HEK293 (cell line): ENCODE measurements at regions not wholly inside any gene's neighbourhood (a gene's known extent, or its start where the extent isn't known, plus 50 kb on each side); places are given as distances from the start of the nearest gene placed in this dataset.

Experiments used
- CTCF ChIA-PET: fragments of 350-600 bp; formaldehyde crosslinking; extraction: SDS; loops from one replicate; lab custom pipeline; 2021; ENCODE audit warnings: antibody characterized with exemption; lab: Yijun Ruan, JAX
- POLR2A ChIA-PET: fragments of 300-600 bp; formaldehyde crosslinking; extraction: SDS; loops from one replicate; lab custom pipeline; 2020; ENCODE audit warnings: antibody characterized with exemption, inconsistent platforms; lab: Yijun Ruan, JAX
- H3K27ac ChIP-seq: fragments of 200-500 bp; sonication (Bioruptor generic); 2 replicates; pipeline ENCODE4 v1.5.1; 2014; ENCODE audit warnings: low read depth, low read length, control low read depth, inconsistent platforms; ENCODE audit errors: extremely low read depth
- H3K36me3 ChIP-seq, 2 experiments: fragments of 200-500 bp in 1 of 2; sonication (Bioruptor generic) in 1 of 2; 1 replicate in 1 of 2; 2 replicates in 1 of 2; pipeline ENCODE4 v1.5.1; 2014 to 2017; ENCODE audit warnings: inconsistent platforms in 2 of 2, low read length in 2 of 2; ENCODE audit not compliant: control insufficient read depth in 2 of 2, insufficient read depth in 1 of 2
- H3K4me1 ChIP-seq: fragments of 200-500 bp; sonication (Bioruptor generic); 2 replicates; pipeline ENCODE4 v1.5.1; 2014; ENCODE audit warnings: mild to moderate bottlenecking, low read length, inconsistent platforms; ENCODE audit not compliant: control insufficient read depth, insufficient read depth
- H3K4me3 ChIP-seq: 2 replicates; pipeline ENCODE4 v1.5.1; 2011; ENCODE audit warnings: low read depth, mild to moderate bottlenecking, control low read depth, low read length, moderate library complexity
- H3K9me3 ChIP-seq: fragments of 200-500 bp; sonication (Bioruptor generic); 2 replicates; pipeline ENCODE4 v1.5.1; 2014; ENCODE audit warnings: low read depth, low read length, inconsistent platforms; ENCODE audit not compliant: control insufficient read depth, insufficient read depth
- ATF2 ChIP-seq: fragments of 450-650 bp; formaldehyde crosslinking; IDR thresholded peaks from 2 replicates; pipeline ENCODE4 v1.5.1; 2016; ENCODE audit warnings: missing biosample characterization, missing genetic modification characterization, low read depth
- BCL11A ChIP-seq: fragments of 450-650 bp; formaldehyde crosslinking; IDR thresholded peaks from 2 replicates; pipeline ENCODE4 v1.5.1; 2016; ENCODE audit warnings: low read depth, missing biosample characterization, missing genetic modification characterization
- BCL6B ChIP-seq: fragments of 450-650 bp; formaldehyde crosslinking; IDR thresholded peaks from 2 replicates; pipeline ENCODE4 v1.5.1; 2017; ENCODE audit warnings: missing biosample characterization, missing genetic modification characterization
- KLF1 ChIP-seq: fragments of 450-650 bp; formaldehyde crosslinking; IDR thresholded peaks from 2 replicates; pipeline ENCODE4 v1.5.1; 2016; ENCODE audit warnings: missing biosample characterization, missing genetic modification characterization
- KLF16 ChIP-seq: fragments of 450-650 bp; formaldehyde crosslinking; IDR thresholded peaks from 2 replicates; pipeline ENCODE4 v1.5.1; 2017; ENCODE audit warnings: missing biosample characterization, missing genetic modification characterization
- PRDM4 ChIP-seq: fragments of 450-650 bp; formaldehyde crosslinking; IDR thresholded peaks from 2 replicates; pipeline ENCODE4 v1.5.1; 2017; ENCODE audit warnings: missing biosample characterization, missing genetic modification characterization
- REPIN1 ChIP-seq: fragments of 450-650 bp; formaldehyde crosslinking; IDR thresholded peaks from 2 replicates; pipeline ENCODE4 v1.5.1; 2017; ENCODE audit warnings: missing biosample characterization, missing genetic modification characterization, low read depth
- SALL2 ChIP-seq: fragments of 450-650 bp; formaldehyde crosslinking; IDR thresholded peaks from 2 replicates; pipeline ENCODE4 v1.5.0; 2017; ENCODE audit warnings: missing biosample characterization, mild to moderate bottlenecking, missing genetic modification characterization, borderline replicate concordance
- YY1 ChIP-seq: fragments of 450-650 bp; formaldehyde crosslinking; IDR thresholded peaks from 2 replicates; pipeline ENCODE4 v1.5.1; 2018; ENCODE audit warnings: missing biosample characterization, missing genetic modification characterization
- ZBTB21 ChIP-seq: fragments of 450-650 bp; formaldehyde crosslinking; IDR thresholded peaks from 2 replicates; pipeline ENCODE4 v1.5.1; 2017; ENCODE audit warnings: missing biosample characterization, missing genetic modification characterization
- ZFP37 ChIP-seq: fragments of 450-650 bp; formaldehyde crosslinking; IDR thresholded peaks from 2 replicates; pipeline ENCODE4 v1.5.1; 2016; ENCODE audit warnings: missing biosample characterization, missing genetic modification characterization
- ZIC2 ChIP-seq: fragments of 450-650 bp; formaldehyde crosslinking; IDR thresholded peaks from 2 replicates; pipeline ENCODE4 v1.5.1; 2016; ENCODE audit warnings: missing biosample characterization, missing genetic modification characterization
- ZNF10 ChIP-seq: fragments of 450-650 bp; formaldehyde crosslinking; IDR thresholded peaks from 2 replicates; pipeline ENCODE4 v1.5.1; 2017; ENCODE audit warnings: missing biosample characterization, missing genetic modification characterization
- ZNF133 ChIP-seq: fragments of 450-650 bp; formaldehyde crosslinking; IDR thresholded peaks from 2 replicates; pipeline ENCODE4 v1.5.1; 2016; ENCODE audit warnings: missing biosample characterization, missing genetic modification characterization
- ZNF223 ChIP-seq: fragments of 450-650 bp; formaldehyde crosslinking; IDR thresholded peaks from 2 replicates; pipeline ENCODE4 v1.5.1; 2016; ENCODE audit warnings: missing biosample characterization, missing genetic modification characterization
- ZNF24 ChIP-seq: fragments of 450-650 bp; formaldehyde crosslinking; IDR thresholded peaks from 2 replicates; pipeline ENCODE4 v1.5.1; 2016; ENCODE audit warnings: missing biosample characterization, missing genetic modification characterization
- ZNF248 ChIP-seq: fragments of 450-650 bp; formaldehyde crosslinking; IDR thresholded peaks from 2 replicates; pipeline ENCODE4 v1.5.1; 2017; ENCODE audit warnings: missing biosample characterization, missing genetic modification characterization
- ZNF292 ChIP-seq: fragments of 450-650 bp; formaldehyde crosslinking; IDR thresholded peaks from 2 replicates; pipeline ENCODE4 v1.5.1; 2016; ENCODE audit warnings: low read depth, missing biosample characterization, missing genetic modification characterization, borderline replicate concordance
- ZNF398 ChIP-seq: fragments of 450-650 bp; formaldehyde crosslinking; IDR thresholded peaks from 2 replicates; pipeline ENCODE4 v1.5.1; 2017; ENCODE audit warnings: missing biosample characterization, missing genetic modification characterization
- ZNF404 ChIP-seq: fragments of 450-650 bp; formaldehyde crosslinking; IDR thresholded peaks from 2 replicates; pipeline ENCODE4 v1.5.1; 2017; ENCODE audit warnings: missing biosample characterization, missing genetic modification characterization
- ZNF423 ChIP-seq: fragments of 450-650 bp; formaldehyde crosslinking; IDR thresholded peaks from 2 replicates; pipeline ENCODE4 v1.5.1; 2016; ENCODE audit warnings: missing biosample characterization, missing genetic modification characterization
- ZNF433 ChIP-seq: fragments of 450-650 bp; formaldehyde crosslinking; IDR thresholded peaks from 2 replicates; pipeline ENCODE4 v1.5.1; 2016; ENCODE audit warnings: missing biosample characterization, missing genetic modification characterization, low read depth
- ZNF549 ChIP-seq: fragments of 450-650 bp; IDR thresholded peaks from 2 replicates; pipeline ENCODE4 v1.5.1; 2018; ENCODE audit warnings: missing biosample characterization, missing genetic modification characterization, mild to moderate bottlenecking, inconsistent platforms, moderate library complexity
- ZNF571 ChIP-seq: fragments of 450-650 bp; formaldehyde crosslinking; IDR thresholded peaks from 2 replicates; pipeline ENCODE4 v1.5.0; 2017; ENCODE audit warnings: missing biosample characterization, missing genetic modification characterization
- ZNF830 ChIP-seq: fragments of 450-650 bp; IDR thresholded peaks from 2 replicates; pipeline ENCODE4 v1.5.0; 2018; ENCODE audit warnings: missing biosample characterization, missing genetic modification characterization, low read depth, mild to moderate bottlenecking, moderate library complexity
- ZNF843 ChIP-seq: fragments of 450-650 bp; formaldehyde crosslinking; IDR thresholded peaks from 2 replicates; pipeline ENCODE4 v1.5.1; 2016; ENCODE audit warnings: missing biosample characterization, missing genetic modification characterization

GRCh38 chrX:10045327-10046000 is 78.3 kb downstream of the CLDN34 start:
- Histone ChIP-seq H3K4me3 (no peak overlapping the region), H3K4me1 (no peaks in the 10 kb centered on the region), H3K9me3 (no peaks in the 10 kb centered on the region), H3K36me3 (no peaks in the 10 kb centered on the region)
- CTCF ChIA-PET = no interaction called here
- POLR2A ChIA-PET = no interaction called here
- TF ChIP-seq ATF2 (tag by site-specific recombination) (no peak), ZNF423 (tag by site-specific recombination) (no peak), ZNF292 (no peak), KLF1 (tag by site-specific recombination) (no peak), ZNF24 (tag by site-specific recombination) (no peak), ZNF404 (tag by site-specific recombination) (no peak), SALL2 (no peak), ZNF549 (tag by site-specific recombination) (no peak), PRDM4 (tag by site-specific recombination) (no peak), ZBTB21 (tag by site-specific recombination) (no peak), ZNF433 (no peak), YY1 (tag by site-specific recombination) (no peak)
- TF ChIP-seq, all 188 proteins: peak for 0
- no peak overlapping the region for H3K27ac ChIP-seq

GRCh38 chrX:10047133-10047532 is 80.0 kb downstream of the CLDN34 start:
- no peaks in the 10 kb centered on the region for H3K36me3 ChIP-seq
- CTCF ChIA-PET = no interaction called here
- H3K27ac ChIP-seq = no peak overlapping the region
- no peak for TF ChIP-seq ZNF248
- TF ChIP-seq ZNF398 (tag by site-specific recombination) = no peak
- TF ChIP-seq ZNF571 (tag by site-specific recombination) = no peak
- no peak for TF ChIP-seq ZIC2 (tag by site-specific recombination)
- no peak for TF ChIP-seq BCL6B (tag by site-specific recombination)
- no peak for TF ChIP-seq ZNF223 (tag by site-specific recombination)
- no peak for TF ChIP-seq ZNF830 (tag by site-specific recombination)
- no peak for TF ChIP-seq KLF16 (tag by site-specific recombination)
- TF ChIP-seq REPIN1 (tag by site-specific recombination) = no peak
- TF ChIP-seq ZNF133 (tag by site-specific recombination) = no peak
- TF ChIP-seq ZNF10 (tag by site-specific recombination) = no peak
- no peak for TF ChIP-seq ZNF404 (tag by site-specific recombination)
- TF ChIP-seq BCL11A (tag by site-specific recombination) = no peak
- TF ChIP-seq ZFP37 = no peak
- TF ChIP-seq ZNF843 (tag by site-specific recombination) = no peak
- POLR2A ChIA-PET = no interaction called here
- H3K4me1 ChIP-seq = no peaks in the 10 kb centered on the region
- H3K4me3 ChIP-seq = no peak overlapping the region
- H3K9me3 ChIP-seq = no peaks in the 10 kb centered on the region
